HEK293T (cell line): ENCODE measurements at regions not wholly inside any gene's neighbourhood (a gene's known extent, or its start where the extent isn't known, plus 50 kb on each side); places are given as distances from the start of the nearest gene placed in this dataset.

Source experiments
- CTBP1 ChIP-seq: fragments of 450-650 bp; IDR thresholded peaks from 2 replicates; pipeline ENCODE4 v1.6.1; 2016; ENCODE audit warnings: borderline replicate concordance
- FOXM1 ChIP-seq: fragments of 450-650 bp; IDR thresholded peaks from 2 replicates; pipeline ENCODE4 v1.6.1; 2017; ENCODE audit warnings: mild to moderate bottlenecking, borderline replicate concordance
- SUZ12 ChIP-seq: fragments of 450-650 bp; IDR thresholded peaks from 2 replicates; pipeline ENCODE4 v1.6.1; 2016; ENCODE audit warnings: mild to moderate bottlenecking

GRCh38 chrX:8374041-8374825 is 90.4 kb upstream of the VCX3B start:
- TF ChIP-seq FOXM1 (no peak), CTBP1 (no peak), SUZ12 (no peak)
